Spleen (tissue), 11 donors: ENCODE measurements at regions not wholly inside any gene's neighbourhood (a gene's known extent, or its start where the extent isn't known, plus 50 kb on each side); places are given as distances from the start of the nearest gene placed in this dataset.
"Not testable (repeated sequence)": the region's sequence is repeated elsewhere in the genome, so short reads cannot be mapped to it uniquely, and the experiment has no call there.

Source experiments
- DNase-seq: peaks from one replicate; pipeline ENCODE4 v3.0.0-alpha.2; 2020
- H3K27ac ChIP-seq, 8 donors: fragments of 200-600 bp; sonication (generic) in 7 of 8; 1 replicate in 4 of 8; 2 replicates in 4 of 8; pipeline versions ENCODE4 v1.5.0 to v1.8.0; 2016 to 2021; ENCODE audit warnings: inconsistent platforms in 4 of 8, mild to moderate bottlenecking in 4 of 8, moderate library complexity in 1 of 8
- H3K27me3 ChIP-seq, 7 donors: fragments of 200-600 bp; sonication (generic) in 6 of 7; replicated peaks in 1 of 7; 1 replicate in 4 of 7; 2 replicates in 3 of 7; pipeline versions ENCODE4 v1.5.0 to v1.8.0; 2016 to 2021; ENCODE audit warnings: inconsistent platforms in 3 of 7, mild to moderate bottlenecking in 1 of 7
- H3K36me3 ChIP-seq, 6 donors: fragments of 200-600 bp; sonication (generic) in 5 of 6; 1 replicate in 4 of 6; 2 replicates in 2 of 6; pipeline versions ENCODE4 v1.5.0 to v1.8.0; 2016 to 2021; ENCODE audit warnings: inconsistent platforms in 2 of 6
- H3K4me1 ChIP-seq, 6 donors: fragments of 200-600 bp; sonication (generic) in 5 of 6; 1 replicate in 3 of 6; 2 replicates in 3 of 6; pipeline versions ENCODE4 v1.5.0 to v1.8.0; 2016 to 2021; ENCODE audit warnings: inconsistent platforms in 3 of 6
- H3K4me3 ChIP-seq, 8 donors: fragments of 200-600 bp; sonication (generic) in 7 of 8; 1 replicate in 4 of 8; 2 replicates in 4 of 8; pipeline versions ENCODE4 v1.5.0 to v1.8.0; 2016 to 2021; ENCODE audit warnings: inconsistent platforms in 4 of 8, mild to moderate bottlenecking in 4 of 8, moderate library complexity in 2 of 8
- H3K9me3 ChIP-seq, 8 donors: fragments of 200-600 bp; sonication (generic) in 7 of 8; 1 replicate in 4 of 8; 2 replicates in 4 of 8; pipeline versions ENCODE4 v1.5.0 to v1.8.0; 2016 to 2021; ENCODE audit warnings: inconsistent platforms in 4 of 8
- POLR2A ChIP-seq, 3 donors: fragments of 450-650 bp; IDR thresholded peaks; one replicate each; pipeline ENCODE4 v1.5.1; 2017; ENCODE audit warnings: antibody characterized with exemption in 3 of 3, mild to moderate bottlenecking in 1 of 3
- POLR2AphosphoS5 ChIP-seq, 3 donors: sonication (generic); formaldehyde crosslinking; IDR thresholded peaks; one replicate each; pipeline ENCODE4 v1.5.1; 2017; ENCODE audit warnings: antibody characterized with exemption in 3 of 3
- WGBS, 5 donors: extraction: QIAGEN DNeasy Blood & Tissue Kit in 3 of 5; methylation state at CpG; one replicate each; pipeline versions ENCODE4 v1.1.5 to v1.1.7; 2013 to 2018; 5-methylcytosine and 5-hydroxymethylcytosine counted together
- intact Hi-C: fragments of 100-400 bp; cut with DNase I; formaldehyde crosslinking; loops from one replicate; pipeline ENCODE4 v1.15.0; 2023; ENCODE audit warnings: low total_unique reads
- TF ChIP-seq, protein P1 (sequence below), 11 experiments: fragments of 200-600 bp in 7 of 11; fragments of 450-650 bp in 4 of 11; sonication (generic) in 4 of 11; IDR thresholded peaks in 8 of 11; conservative IDR thresholded peaks in 3 of 11; 1 replicate in 7 of 11; 2 replicates in 4 of 11; pipeline versions ENCODE4 v1.4.0 to v1.8.0; 2016 to 2021; ENCODE audit warnings: antibody characterized with exemption in 11 of 11, inconsistent platforms in 4 of 11, mild to moderate bottlenecking in 1 of 11
- donor health status: healthy with polysubstance abuse.
- donor health status: DM: no; HTN: no; CAD: no; lungs with moderate emphysema.
- donor health status: DM: no; HTN: no; CAD: no.
- donor health status: Bipolar disorder and iron deficiency.
- donor health status: healthy.
- donor health status: DM: no; HTN: no; CAD: no.
- donor health status: DM: yes; HTN: yes; CAD: no.

- H3K4me1 ChIP-seq = no peaks in the 10 kb centered on the region
- intact Hi-C loops = no loop called here
- TF ChIP-seq, protein P1, sequence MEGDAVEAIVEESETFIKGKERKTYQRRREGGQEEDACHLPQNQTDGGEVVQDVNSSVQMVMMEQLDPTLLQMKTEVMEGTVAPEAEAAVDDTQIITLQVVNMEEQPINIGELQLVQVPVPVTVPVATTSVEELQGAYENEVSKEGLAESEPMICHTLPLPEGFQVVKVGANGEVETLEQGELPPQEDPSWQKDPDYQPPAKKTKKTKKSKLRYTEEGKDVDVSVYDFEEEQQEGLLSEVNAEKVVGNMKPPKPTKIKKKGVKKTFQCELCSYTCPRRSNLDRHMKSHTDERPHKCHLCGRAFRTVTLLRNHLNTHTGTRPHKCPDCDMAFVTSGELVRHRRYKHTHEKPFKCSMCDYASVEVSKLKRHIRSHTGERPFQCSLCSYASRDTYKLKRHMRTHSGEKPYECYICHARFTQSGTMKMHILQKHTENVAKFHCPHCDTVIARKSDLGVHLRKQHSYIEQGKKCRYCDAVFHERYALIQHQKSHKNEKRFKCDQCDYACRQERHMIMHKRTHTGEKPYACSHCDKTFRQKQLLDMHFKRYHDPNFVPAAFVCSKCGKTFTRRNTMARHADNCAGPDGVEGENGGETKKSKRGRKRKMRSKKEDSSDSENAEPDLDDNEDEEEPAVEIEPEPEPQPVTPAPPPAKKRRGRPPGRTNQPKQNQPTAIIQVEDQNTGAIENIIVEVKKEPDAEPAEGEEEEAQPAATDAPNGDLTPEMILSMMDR (IDR thresholded peaks at IDR 0.05 in 8 of 11, conservative IDR thresholded peaks at IDR 0.05 in 3 of 11) = no peak
- TF ChIP-seq POLR2A (IDR thresholded peaks at IDR 0.05) (no peak), POLR2AphosphoS5 (IDR thresholded peaks at IDR 0.05) (no peak)
- H3K9me3 ChIP-seq = peaks cover 0 to 20% (median 2%) of the 10 kb centered on the region in 8 donors
- DNase-seq = no peak
- no peak overlapping the region for H3K4me3 ChIP-seq
- H3K27ac ChIP-seq = no peak overlapping the region
- H3K27me3 ChIP-seq = no peaks in the 10 kb centered on the region
- H3K36me3 ChIP-seq = no peaks in the 10 kb centered on the region
- WGBS, 5 donors = 62 to 77% (median 71%) methylated on average over 4 of the region's 4 CpGs
Measured at GRCh38 chr6:19394687-19395086, 442.5 kb upstream of the ID4 start.

GRCh38 chr6:19395316-19395715, 441.9 kb upstream of the ID4 start:
- H3K9me3 ChIP-seq = peaks cover 0 to 20% (median 2%) of the 10 kb centered on the region in 8 donors
- no peak for DNase-seq
- intact Hi-C loops = no loop called here
- no peak overlapping the region for H3K27ac ChIP-seq
- no peak overlapping the region for H3K4me3 ChIP-seq
- no peaks in the 10 kb centered on the region for H3K36me3 ChIP-seq
- no peaks in the 10 kb centered on the region for H3K27me3 ChIP-seq
- TF ChIP-seq, protein P1 (IDR thresholded peaks at IDR 0.05 in 8 of 11, conservative IDR thresholded peaks at IDR 0.05 in 3 of 11) = no peak
- no peak for TF ChIP-seq POLR2A (IDR thresholded peaks at IDR 0.05)
- H3K4me1 ChIP-seq = no peaks in the 10 kb centered on the region

DNA sequence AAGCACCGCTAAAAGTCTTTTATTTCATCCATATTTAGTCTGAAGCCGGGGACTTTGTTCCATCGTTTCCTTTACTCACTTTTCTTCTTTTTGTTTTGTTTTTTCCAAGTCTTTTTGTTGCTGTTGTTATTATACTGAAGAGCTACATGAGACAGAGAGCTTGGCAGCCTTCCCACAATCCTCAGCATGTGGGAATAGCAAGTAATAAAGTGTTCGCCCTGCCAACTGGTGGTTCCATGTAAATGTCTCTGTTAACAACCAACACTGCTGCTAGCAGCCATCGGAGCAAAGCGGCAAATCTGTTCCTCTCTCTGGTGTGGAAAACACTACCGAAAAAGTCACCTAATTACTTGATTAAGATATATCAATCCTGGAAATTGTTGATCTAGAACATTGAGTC, 437.8 kb upstream of the ID4 start:
- TF ChIP-seq POLR2AphosphoS5 (IDR thresholded peaks at IDR 0.05) (no peak), POLR2A (IDR thresholded peaks at IDR 0.05) (no peak)
- TF ChIP-seq, protein P1 (IDR thresholded peaks at IDR 0.05 in 8 of 11, conservative IDR thresholded peaks at IDR 0.05 in 3 of 11) = no peak
- H3K27ac ChIP-seq = no peak overlapping the region
- no peaks in the 10 kb centered on the region for H3K27me3 ChIP-seq
- intact Hi-C loops = no loop called here
- no peaks in the 10 kb centered on the region for H3K36me3 ChIP-seq
- 77 to 86% (median 82%) methylated on average over 7 of the region's 7 CpGs for WGBS, 5 donors
- H3K4me3 ChIP-seq = no peak overlapping the region
- no peaks in the 10 kb centered on the region for H3K4me1 ChIP-seq
- no peak for DNase-seq
- peaks cover 0 to 43% (median 22%) of the 10 kb centered on the region in 8 donors for H3K9me3 ChIP-seq

DNA sequence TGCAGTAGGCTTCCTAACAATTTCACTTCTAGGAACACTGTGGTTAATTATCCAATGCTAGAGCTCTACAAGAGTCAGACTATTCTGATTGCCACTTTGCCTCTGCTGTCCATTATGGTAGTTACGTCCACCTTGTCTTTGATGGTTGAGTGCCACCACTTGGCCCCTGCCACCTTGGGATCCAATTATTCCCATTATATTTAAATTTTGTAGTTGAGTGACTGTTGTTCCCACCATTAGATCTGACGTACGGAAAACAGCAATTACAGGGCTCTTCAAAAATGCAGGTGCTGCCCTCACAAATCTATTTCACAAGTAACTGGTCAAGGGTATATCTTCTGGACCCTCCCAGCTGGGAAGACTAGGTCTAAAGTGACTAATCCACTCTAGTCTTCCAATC, 432.3 kb upstream of the ID4 start:
- intact Hi-C loops, DNase-seq, H3K27me3 ChIP-seq, H3K36me3 ChIP-seq, H3K4me3 ChIP-seq, H3K4me1 ChIP-seq, H3K27ac ChIP-seq: not testable (repeated sequence)
- WGBS, 5 donors = 76 to 88% (median 77%) methylated on average over 3 of the region's 3 CpGs
- H3K9me3 ChIP-seq = peaks cover 0 to 56% (median 35%) of the 10 kb centered on the region in 8 donors

- TF ChIP-seq POLR2A (IDR thresholded peaks at IDR 0.05) = no peak
- no peak for TF ChIP-seq POLR2AphosphoS5 (IDR thresholded peaks at IDR 0.05)
- TF ChIP-seq, protein P1 (IDR thresholded peaks at IDR 0.05 in 8 of 11, conservative IDR thresholded peaks at IDR 0.05 in 3 of 11) = no peak
- no peak overlapping the region for H3K27ac ChIP-seq
- WGBS, 5 donors = 61 to 71% (median 68%) methylated on average over 3 of the region's 3 CpGs
- DNase-seq = no peak
- H3K4me1 ChIP-seq = no peaks in the 10 kb centered on the region
- H3K27me3 ChIP-seq = no peaks in the 10 kb centered on the region
- intact Hi-C loops = no loop called here
- H3K4me3 ChIP-seq = no peak overlapping the region
- no peaks in the 10 kb centered on the region for H3K36me3 ChIP-seq
- H3K9me3 ChIP-seq = peaks cover 0 to 48% (median 28%) of the 10 kb centered on the region in 8 donors
Measured at GRCh38 chr6:19408331-19408730, 428.8 kb upstream of the ID4 start.
